AG10803 (cell line): ENCODE measurements at regions not wholly inside any gene's neighbourhood (a gene's known extent, or its start where the extent isn't known, plus 50 kb on each side); places are given as distances from the start of the nearest gene placed in this dataset.
"Not testable (repeated sequence)": the region's sequence is repeated elsewhere in the genome, so short reads cannot be mapped to it uniquely, and the experiment has no call there.

Source experiments
- DNase-seq: peaks from one replicate; pipeline ENCODE4 v3.0.0; 2010; ENCODE audit warnings: low read depth
- H3K4me3 ChIP-seq: 2 replicates; pipeline ENCODE4 v1.5.1; 2011; ENCODE audit warnings: mild to moderate bottlenecking, low read length, control low read depth
- CTCF ChIP-seq: conservative IDR thresholded peaks from 2 replicates; pipeline ENCODE4 v1.5.1; 2011; ENCODE audit warnings: mild to moderate bottlenecking, low read length, control low read depth, inconsistent platforms

- TF ChIP-seq CTCF = no peak
- no peak overlapping the region for H3K4me3 ChIP-seq
- no peak for DNase-seq
These were observed 354.6 kb downstream of the MATN1 start for GRCh38 chr1:30368651-30369240.

GRCh38 chr1:30366911-30367310, 356.5 kb downstream of the MATN1 start:
- H3K4me3 ChIP-seq = no peak overlapping the region
- no peak for DNase-seq
- no peak for TF ChIP-seq CTCF

- H3K4me3 ChIP-seq = no peak overlapping the region
- no peak for DNase-seq
- no peak for TF ChIP-seq CTCF
These were observed 357.2 kb downstream of the MATN1 start for GRCh38 chr1:30366199-30366598.

- no peak for TF ChIP-seq CTCF
- DNase-seq = no peak
- H3K4me3 ChIP-seq = no peak overlapping the region
These were observed 357.8 kb downstream of the MATN1 start for GRCh38 chr1:30365596-30365995.

- H3K4me3 ChIP-seq = no peak overlapping the region
- no peak for TF ChIP-seq CTCF
- DNase-seq = no peak
These were observed 360.4 kb downstream of the MATN1 start for GRCh38 chr1:30363031-30363430.

GRCh38 chr1:30362603-30362990, 360.8 kb downstream of the MATN1 start:
- H3K4me3 ChIP-seq = no peak overlapping the region
- TF ChIP-seq CTCF = no peak
- DNase-seq = no peak

- H3K4me3 ChIP-seq, DNase-seq: not testable (repeated sequence)
These were observed 361.3 kb downstream of the MATN1 start for GRCh38 chr1:30361890-30362602.
